ENCODE measurements at regions not wholly inside any gene's neighbourhood (a gene's known extent, or its start where the extent isn't known, plus 50 kb on each side); places are given as distances from the start of the nearest gene placed in this dataset.

DNA sequence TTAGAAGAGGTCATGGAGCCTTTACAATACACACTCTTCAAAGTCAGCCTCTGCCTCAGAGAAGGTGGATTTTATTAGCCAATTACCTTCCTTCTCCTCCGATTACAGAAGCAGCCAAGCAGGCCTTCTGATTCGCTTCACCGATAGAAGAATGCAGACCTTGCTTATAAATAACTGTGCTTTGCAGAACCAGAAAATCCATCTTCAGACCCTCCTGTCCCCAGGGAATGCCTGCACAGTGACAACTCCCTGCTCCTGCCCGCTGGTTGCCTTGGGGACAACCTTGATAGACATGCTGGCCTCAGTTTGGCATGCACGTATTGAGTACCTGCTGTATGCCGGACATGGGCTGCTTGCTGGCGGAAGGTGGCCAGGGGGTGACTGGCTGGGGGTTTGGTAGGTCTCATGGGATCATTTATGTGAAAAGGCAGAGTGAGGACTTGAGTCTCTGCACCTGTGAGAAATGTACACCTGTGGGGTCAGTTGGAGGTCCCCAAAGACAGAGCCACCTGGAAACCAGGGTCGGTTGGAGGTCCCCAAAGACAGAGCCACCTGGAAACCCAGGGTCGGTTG, 1238.7 kb downstream of the BRD1 start:
- in situ Hi-C loops (cut with MboI), result no loop called here
- TF ChIP-seq EZH2phosphoT487 (IDR thresholded peaks at IDR 0.05; ENCODE audit: insufficient read depth, low read depth), result no peak
- TF ChIP-seq EZH2 (IDR thresholded peaks at IDR 0.05; ENCODE audit: insufficient read depth, poor library complexity, severe bottlenecking), result no peak
- Histone ChIP-seq H3K4me2 (ENCODE audit: unreplicated experiment) (no peak overlapping the region), H2AFZ (no peak overlapping the region), H3K27ac (no peak overlapping the region), H3K9me2 (ENCODE audit: insufficient read depth) (no peaks in the 10 kb centered on the region), H3K4me3 (no peak overlapping the region), H3F3A (ENCODE audit: insufficient read depth) (no peaks in the 10 kb centered on the region), H3K9ac (no peak overlapping the region), H3K4me1 (ENCODE audit: insufficient read depth) (no peaks in the 10 kb centered on the region), H3K36me3 (ENCODE audit: low read depth) (no peaks in the 10 kb centered on the region), H3K79me2 (ENCODE audit: insufficient read depth) (no peaks in the 10 kb centered on the region), H4K20me1 (ENCODE audit: insufficient read depth) (no peaks in the 10 kb centered on the region), H3K9me3 (ENCODE audit: low read depth) (no peaks in the 10 kb centered on the region), H3K27me3 (replicated peaks; ENCODE audit: insufficient read depth) (no peaks in the 10 kb centered on the region)
- no peak for DNase-seq
- 64 to 68% methylated on average over 8 to 9 of the region's 9 CpGs for WGBS, 2 experiments (ENCODE audit: low coverage in 1 of 2, low lambda C conversion rate in 2 of 2, missing lambda C conversion rate in 2 of 2)

DNA sequence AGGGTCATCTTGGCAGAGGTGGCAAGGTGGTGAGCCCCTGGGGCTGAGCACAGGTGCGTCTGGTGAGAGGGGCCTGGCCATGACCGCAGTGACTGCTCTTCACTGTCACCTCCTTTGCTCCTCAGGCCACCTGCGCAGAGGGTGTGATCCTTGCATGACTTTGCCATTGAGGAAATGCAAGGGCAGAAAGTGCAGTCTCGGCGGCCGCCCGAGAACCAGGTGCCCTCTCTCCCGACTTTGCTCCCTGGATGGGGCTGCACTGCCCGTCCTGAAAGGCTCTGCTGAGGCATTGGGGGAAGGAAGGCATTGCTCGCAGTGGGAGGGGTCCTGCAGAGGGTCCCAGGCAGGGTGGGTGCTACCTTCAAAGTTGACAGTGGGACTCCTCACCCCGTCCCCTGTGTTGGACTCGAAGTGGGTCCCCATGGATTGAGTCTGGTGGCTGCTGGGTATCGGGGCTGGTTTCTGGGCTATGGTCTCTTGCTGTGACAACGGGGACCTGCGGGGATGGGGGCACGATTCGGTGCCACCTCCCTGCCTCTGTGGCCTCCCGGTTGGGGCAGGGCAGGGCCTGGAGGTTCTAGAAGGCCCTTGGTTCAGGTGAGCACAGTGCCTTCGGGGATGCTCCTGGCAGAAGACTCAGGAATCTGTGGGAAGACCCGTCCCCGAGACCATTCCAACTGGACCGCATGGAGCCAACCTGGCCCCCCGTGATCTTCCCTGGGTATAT, 1239.4 kb downstream of the BRD1 start:
- no peak overlapping the region for H3K4me2 ChIP-seq (ENCODE audit: unreplicated experiment)
- DNase-seq, result no peak
- no peak for TF ChIP-seq EZH2phosphoT487 (IDR thresholded peaks at IDR 0.05; ENCODE audit: insufficient read depth, low read depth)
- no peak for TF ChIP-seq EZH2 (IDR thresholded peaks at IDR 0.05; ENCODE audit: insufficient read depth, poor library complexity, severe bottlenecking)
- no peak overlapping the region for H3K4me3 ChIP-seq
- no peaks in the 10 kb centered on the region for H3K79me2 ChIP-seq (ENCODE audit: insufficient read depth)
- in situ Hi-C loops (cut with MboI), result no loop called here
- no peaks in the 10 kb centered on the region for H3F3A ChIP-seq (ENCODE audit: insufficient read depth)
- H3K4me1 ChIP-seq (ENCODE audit: insufficient read depth), result no peaks in the 10 kb centered on the region
- H3K27me3 ChIP-seq (replicated peaks; ENCODE audit: insufficient read depth), result no peaks in the 10 kb centered on the region
- H3K9me3 ChIP-seq (ENCODE audit: low read depth), result no peaks in the 10 kb centered on the region
- no peaks in the 10 kb centered on the region for H3K9me2 ChIP-seq (ENCODE audit: insufficient read depth)
- no peak overlapping the region for H3K9ac ChIP-seq
- H2AFZ ChIP-seq, result no peak overlapping the region
- H4K20me1 ChIP-seq (ENCODE audit: insufficient read depth), result no peaks in the 10 kb centered on the region
- H3K36me3 ChIP-seq (ENCODE audit: low read depth), result no peaks in the 10 kb centered on the region
- no peak overlapping the region for H3K27ac ChIP-seq
- 57 to 66% methylated on average over 23 of the region's 23 CpGs for WGBS, 2 experiments (ENCODE audit: low coverage in 1 of 2, low lambda C conversion rate in 2 of 2, missing lambda C conversion rate in 2 of 2)

DNA sequence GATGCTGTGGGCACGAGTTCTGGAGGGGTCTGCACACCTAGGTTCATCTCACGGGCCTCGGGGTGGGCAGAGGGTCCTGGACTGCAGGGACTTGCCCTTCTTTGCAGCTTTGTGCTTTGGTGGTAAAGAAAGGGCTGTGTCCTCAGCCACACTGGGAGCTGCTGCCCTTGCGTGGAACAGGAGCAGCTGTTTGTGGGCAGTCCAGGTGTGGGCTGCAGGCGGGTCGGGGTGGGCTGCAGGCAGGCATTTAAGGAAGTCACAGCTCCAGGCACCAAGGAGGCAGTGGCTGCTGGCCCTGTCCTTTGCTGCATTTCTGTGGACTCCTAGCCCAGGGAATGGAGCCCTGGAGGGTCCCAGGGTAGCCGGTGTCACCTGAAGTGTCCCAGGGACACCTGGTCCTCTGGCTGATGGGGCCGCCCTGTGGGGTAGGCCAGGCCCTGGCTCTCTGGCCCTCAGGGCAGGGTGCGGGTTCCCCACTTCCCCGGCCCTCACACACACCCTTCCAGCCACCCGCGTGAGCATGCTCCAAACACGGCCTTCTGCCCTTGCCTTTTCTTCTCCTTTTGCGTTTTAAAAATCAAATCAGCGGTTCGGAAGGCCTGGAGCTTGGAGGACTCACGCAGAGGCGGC, 1240.3 kb downstream of the BRD1 start:
- WGBS, 2 experiments (ENCODE audit: low coverage in 1 of 2, low lambda C conversion rate in 2 of 2, missing lambda C conversion rate in 2 of 2), result 66 to 72% methylated on average over 18 of the region's 18 CpGs
- no peak overlapping the region for H3K9ac ChIP-seq
- DNase-seq, result no peak
- H3K9me2 ChIP-seq (ENCODE audit: insufficient read depth), result no peaks in the 10 kb centered on the region
- H3K27ac ChIP-seq, result no peak overlapping the region
- H3K9me3 ChIP-seq (ENCODE audit: low read depth), result no peaks in the 10 kb centered on the region
- H3K4me1 ChIP-seq (ENCODE audit: insufficient read depth), result no peaks in the 10 kb centered on the region
- no peak for TF ChIP-seq EZH2phosphoT487 (IDR thresholded peaks at IDR 0.05; ENCODE audit: insufficient read depth, low read depth)
- no peak for TF ChIP-seq EZH2 (IDR thresholded peaks at IDR 0.05; ENCODE audit: insufficient read depth, poor library complexity, severe bottlenecking)
- no peak overlapping the region for H2AFZ ChIP-seq
- no peak overlapping the region for H3K4me3 ChIP-seq
- no peak overlapping the region for H3K4me2 ChIP-seq (ENCODE audit: unreplicated experiment)
- no peaks in the 10 kb centered on the region for H3F3A ChIP-seq (ENCODE audit: insufficient read depth)
- no peaks in the 10 kb centered on the region for H3K27me3 ChIP-seq (replicated peaks; ENCODE audit: insufficient read depth)
- no peaks in the 10 kb centered on the region for H3K79me2 ChIP-seq (ENCODE audit: insufficient read depth)
- in situ Hi-C loops (cut with MboI), result no loop called here
- no peaks in the 10 kb centered on the region for H3K36me3 ChIP-seq (ENCODE audit: low read depth)
- no peaks in the 10 kb centered on the region for H4K20me1 ChIP-seq (ENCODE audit: insufficient read depth)

DNA sequence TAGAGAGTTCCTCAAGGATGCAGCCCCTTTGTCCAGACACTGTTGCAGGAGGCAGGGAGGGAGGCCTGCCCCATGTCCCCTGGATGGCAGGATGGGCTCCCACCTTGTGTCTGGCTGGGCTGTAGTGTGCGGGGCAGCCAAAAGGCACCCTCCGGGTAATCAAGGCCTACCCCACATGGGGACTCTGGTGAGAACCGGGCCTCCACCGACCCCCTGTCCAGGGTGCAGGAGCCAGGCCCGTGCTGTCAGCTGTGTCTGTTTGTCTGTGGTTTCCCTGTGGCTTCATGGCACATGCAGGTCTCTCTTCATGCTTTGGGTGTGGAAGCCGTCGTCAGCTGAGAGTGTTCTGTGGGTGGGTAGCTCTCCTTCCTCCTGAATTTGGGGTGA, 1240.9 kb downstream of the BRD1 start:
- no peaks in the 10 kb centered on the region for H3K4me1 ChIP-seq (ENCODE audit: insufficient read depth)
- no peaks in the 10 kb centered on the region for H3K9me2 ChIP-seq (ENCODE audit: insufficient read depth)
- no peak overlapping the region for H3K27ac ChIP-seq
- H3K79me2 ChIP-seq (ENCODE audit: insufficient read depth), result no peaks in the 10 kb centered on the region
- no peak overlapping the region for H3K9ac ChIP-seq
- no peaks in the 10 kb centered on the region for H3F3A ChIP-seq (ENCODE audit: insufficient read depth)
- in situ Hi-C loops (cut with MboI), result no loop called here
- no peak overlapping the region for H3K4me3 ChIP-seq
- WGBS, 2 experiments (ENCODE audit: low coverage in 1 of 2, low lambda C conversion rate in 2 of 2, missing lambda C conversion rate in 2 of 2), result 59 to 80% methylated on average over 7 of the region's 7 CpGs
- no peak for DNase-seq
- no peaks in the 10 kb centered on the region for H4K20me1 ChIP-seq (ENCODE audit: insufficient read depth)
- no peaks in the 10 kb centered on the region for H3K9me3 ChIP-seq (ENCODE audit: low read depth)
- H3K36me3 ChIP-seq (ENCODE audit: low read depth), result no peaks in the 10 kb centered on the region
- H3K27me3 ChIP-seq (replicated peaks; ENCODE audit: insufficient read depth), result no peaks in the 10 kb centered on the region
- TF ChIP-seq EZH2phosphoT487 (IDR thresholded peaks at IDR 0.05; ENCODE audit: insufficient read depth, low read depth) (no peak), EZH2 (IDR thresholded peaks at IDR 0.05; ENCODE audit: insufficient read depth, poor library complexity, severe bottlenecking) (no peak)
- H2AFZ ChIP-seq, result no peak overlapping the region
- H3K4me2 ChIP-seq (ENCODE audit: unreplicated experiment), result no peak overlapping the region
